GM23248 (cell line): ENCODE measurements at regions not wholly inside any gene's neighbourhood (a gene's known extent, or its start where the extent isn't known, plus 50 kb on each side); places are given as distances from the start of the nearest gene placed in this dataset.

Experiments used
- EZH2 ChIP-seq: fragments of 200-600 bp; sonication (generic); IDR thresholded peaks from 2 replicates; pipeline ENCODE4 v1.6.1; 2018; ENCODE audit warnings: antibody characterized with exemption, mild to moderate bottlenecking; ENCODE audit not compliant: insufficient read depth, poor library complexity, severe bottlenecking
- EZH2phosphoT487 ChIP-seq: fragments of 200-600 bp; sonication (generic); IDR thresholded peaks from 2 replicates; pipeline ENCODE4 v1.6.1; 2018; ENCODE audit warnings: antibody characterized with exemption, moderate library complexity, mild to moderate bottlenecking, low read depth; ENCODE audit not compliant: insufficient read depth

DNA sequence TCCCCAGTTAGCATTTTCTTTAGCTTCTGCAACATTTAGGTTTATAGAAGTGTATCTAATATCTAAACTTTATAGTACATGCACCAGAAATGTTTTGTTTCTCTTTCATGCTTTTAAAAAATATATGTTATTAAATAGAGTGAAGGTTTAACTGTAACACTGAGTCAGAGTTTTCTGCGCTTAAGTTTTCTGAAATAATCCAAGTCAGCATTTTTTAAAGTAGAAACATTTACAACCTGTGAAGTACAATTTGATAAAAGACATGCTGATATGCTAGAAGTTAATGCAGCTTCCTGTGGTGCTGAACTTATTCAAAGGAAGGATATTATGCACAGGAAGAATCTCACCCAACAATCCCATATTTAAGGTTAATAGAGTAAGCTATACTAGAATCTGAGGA, 1096.8 kb downstream of the LRFN5 start:
- TF ChIP-seq EZH2: no peak
- TF ChIP-seq EZH2phosphoT487: no peak
